Right lobe of liver (tissue), 4 donors: ENCODE measurements at regions not wholly inside any gene's neighbourhood (a gene's known extent, or its start where the extent isn't known, plus 50 kb on each side); places are given as distances from the start of the nearest gene placed in this dataset.

Experiments used
- POLR2A ChIP-seq: fragments of 450-650 bp; IDR thresholded peaks from one replicate; pipeline ENCODE4 v1.6.1; 2017; ENCODE audit warnings: antibody characterized with exemption, mild to moderate bottlenecking
- TF ChIP-seq, protein P1 (sequence below), 4 donors: fragments of 200-600 bp in 3 of 4; fragments of 450-650 bp in 1 of 4; IDR thresholded peaks; one replicate each; pipeline versions ENCODE4 v1.5.1 to v1.8.0; 2016 to 2022; ENCODE audit warnings: antibody characterized with exemption in 4 of 4, mild to moderate bottlenecking in 2 of 4
- donor health status: DM: no; HTN: no; CAD: no.
- donor health status: DM: no; HTN: no; CAD: no.
- donor health status: DM: no; HTN: yes; CAD: no.

- TF ChIP-seq, protein P1, sequence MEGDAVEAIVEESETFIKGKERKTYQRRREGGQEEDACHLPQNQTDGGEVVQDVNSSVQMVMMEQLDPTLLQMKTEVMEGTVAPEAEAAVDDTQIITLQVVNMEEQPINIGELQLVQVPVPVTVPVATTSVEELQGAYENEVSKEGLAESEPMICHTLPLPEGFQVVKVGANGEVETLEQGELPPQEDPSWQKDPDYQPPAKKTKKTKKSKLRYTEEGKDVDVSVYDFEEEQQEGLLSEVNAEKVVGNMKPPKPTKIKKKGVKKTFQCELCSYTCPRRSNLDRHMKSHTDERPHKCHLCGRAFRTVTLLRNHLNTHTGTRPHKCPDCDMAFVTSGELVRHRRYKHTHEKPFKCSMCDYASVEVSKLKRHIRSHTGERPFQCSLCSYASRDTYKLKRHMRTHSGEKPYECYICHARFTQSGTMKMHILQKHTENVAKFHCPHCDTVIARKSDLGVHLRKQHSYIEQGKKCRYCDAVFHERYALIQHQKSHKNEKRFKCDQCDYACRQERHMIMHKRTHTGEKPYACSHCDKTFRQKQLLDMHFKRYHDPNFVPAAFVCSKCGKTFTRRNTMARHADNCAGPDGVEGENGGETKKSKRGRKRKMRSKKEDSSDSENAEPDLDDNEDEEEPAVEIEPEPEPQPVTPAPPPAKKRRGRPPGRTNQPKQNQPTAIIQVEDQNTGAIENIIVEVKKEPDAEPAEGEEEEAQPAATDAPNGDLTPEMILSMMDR (IDR thresholded peaks at IDR 0.05): no peak
- TF ChIP-seq POLR2A: no peak
These were observed 182.5 kb upstream of the RAD23B start for GRCh38 chr9:107100591-107100990.
